ENCODE measurements at regions not wholly inside any gene's neighbourhood (a gene's known extent, or its start where the extent isn't known, plus 50 kb on each side); places are given as distances from the start of the nearest gene placed in this dataset.

DNA sequence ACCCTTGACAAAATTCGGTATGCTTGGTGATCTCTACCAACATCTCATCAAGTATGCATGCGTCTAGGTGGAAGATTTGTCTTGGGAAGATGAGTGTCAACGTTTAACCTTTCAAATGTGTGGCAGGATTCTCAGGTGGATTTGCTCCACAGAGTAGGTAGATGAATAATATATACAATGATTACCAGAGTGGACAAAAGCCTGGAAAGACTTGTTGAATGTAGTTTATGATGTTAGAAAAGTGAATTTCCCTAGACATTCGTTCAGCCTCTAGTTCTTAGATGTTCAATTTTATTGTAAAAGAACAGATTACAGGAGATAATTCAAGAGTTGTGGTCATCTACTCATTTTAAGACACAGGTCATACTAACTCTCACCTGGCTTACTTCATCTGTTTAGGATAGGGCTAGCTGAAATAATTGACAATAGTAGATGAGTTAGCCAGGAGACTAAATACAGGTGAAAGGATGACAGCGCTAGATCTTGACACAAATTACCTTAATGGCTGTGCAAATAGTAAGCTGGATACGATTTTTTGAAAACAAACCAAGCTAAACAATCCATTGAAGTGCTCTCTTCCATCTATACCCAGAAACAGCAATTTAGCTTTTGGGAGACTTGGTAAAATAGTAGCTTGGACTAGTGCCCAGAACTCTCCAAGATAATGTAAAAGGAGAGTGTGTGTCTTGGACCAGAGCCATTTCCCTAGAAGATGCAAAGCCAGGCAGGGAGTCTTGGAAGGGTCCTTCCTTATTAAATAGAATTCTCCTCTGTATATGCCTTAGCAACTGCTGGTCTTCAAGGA, 168.0 kb downstream of the DACT1 start:
- Histone ChIP-seq H3K4me3 (no peak overlapping the region), H3K27ac (no peak overlapping the region)

DNA sequence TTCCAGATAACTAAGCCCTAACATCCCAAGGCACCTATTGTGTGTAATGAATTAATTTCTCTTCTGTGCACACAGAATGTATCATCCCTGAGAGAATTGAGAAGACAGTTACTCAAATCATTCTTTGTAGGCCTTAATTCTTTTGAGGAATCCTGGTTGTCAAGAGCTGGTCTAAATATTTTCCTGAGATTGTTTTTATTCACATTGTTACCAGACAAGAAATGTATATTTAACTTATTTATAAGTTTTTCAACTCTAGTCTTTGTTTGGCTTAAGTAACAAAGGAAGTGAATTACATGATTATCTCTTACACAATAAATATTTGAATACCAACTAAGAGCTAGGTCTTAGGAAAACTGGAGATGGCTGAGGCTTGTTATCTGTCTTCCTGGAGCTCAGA, 169.4 kb downstream of the DACT1 start:
- no peak overlapping the region for H3K27ac ChIP-seq
- H3K4me3 ChIP-seq, result no peak overlapping the region

DNA sequence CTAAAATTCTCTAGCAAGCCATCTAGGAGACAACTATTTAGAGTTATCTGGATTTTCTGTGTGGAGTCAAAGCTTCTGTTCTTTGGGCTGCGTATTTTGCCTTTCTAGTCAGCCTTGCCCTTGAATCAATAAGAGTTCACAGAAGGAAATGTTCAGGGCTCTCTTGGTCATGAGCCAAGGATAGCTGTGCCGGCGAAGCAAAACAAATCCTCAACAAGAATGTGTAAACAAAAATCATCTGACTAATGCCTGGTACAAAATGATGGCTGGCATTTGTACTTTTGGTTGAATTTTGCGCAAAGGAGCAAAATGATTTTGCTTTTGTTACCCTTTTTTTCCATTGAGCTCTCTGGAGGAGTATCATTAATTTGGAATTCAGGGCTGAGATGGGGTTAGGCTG, 171.1 kb downstream of the DACT1 start:
- Histone ChIP-seq H3K27ac (no peak overlapping the region), H3K4me3 (no peak overlapping the region)

DNA sequence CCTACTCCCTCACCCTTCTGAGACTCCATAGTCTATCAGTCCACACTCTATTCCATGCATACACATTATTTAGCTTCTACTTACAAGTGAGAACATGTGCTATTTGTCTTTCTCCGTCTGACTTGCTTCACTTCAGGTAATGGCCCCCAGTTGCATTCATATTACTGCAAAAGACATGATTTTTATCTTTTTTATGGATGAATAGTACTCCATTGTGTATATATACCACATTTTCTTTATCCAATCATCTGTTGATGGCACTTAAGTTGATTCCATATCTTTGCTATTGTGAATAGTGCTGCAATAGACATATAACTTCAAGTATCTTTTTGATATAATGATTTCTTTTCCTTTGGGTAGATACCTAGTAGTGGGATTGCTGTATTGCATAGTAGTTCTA, 171.8 kb downstream of the DACT1 start:
- H3K4me3 ChIP-seq, result no peak overlapping the region
- H3K27ac ChIP-seq, result no peak overlapping the region

DNA sequence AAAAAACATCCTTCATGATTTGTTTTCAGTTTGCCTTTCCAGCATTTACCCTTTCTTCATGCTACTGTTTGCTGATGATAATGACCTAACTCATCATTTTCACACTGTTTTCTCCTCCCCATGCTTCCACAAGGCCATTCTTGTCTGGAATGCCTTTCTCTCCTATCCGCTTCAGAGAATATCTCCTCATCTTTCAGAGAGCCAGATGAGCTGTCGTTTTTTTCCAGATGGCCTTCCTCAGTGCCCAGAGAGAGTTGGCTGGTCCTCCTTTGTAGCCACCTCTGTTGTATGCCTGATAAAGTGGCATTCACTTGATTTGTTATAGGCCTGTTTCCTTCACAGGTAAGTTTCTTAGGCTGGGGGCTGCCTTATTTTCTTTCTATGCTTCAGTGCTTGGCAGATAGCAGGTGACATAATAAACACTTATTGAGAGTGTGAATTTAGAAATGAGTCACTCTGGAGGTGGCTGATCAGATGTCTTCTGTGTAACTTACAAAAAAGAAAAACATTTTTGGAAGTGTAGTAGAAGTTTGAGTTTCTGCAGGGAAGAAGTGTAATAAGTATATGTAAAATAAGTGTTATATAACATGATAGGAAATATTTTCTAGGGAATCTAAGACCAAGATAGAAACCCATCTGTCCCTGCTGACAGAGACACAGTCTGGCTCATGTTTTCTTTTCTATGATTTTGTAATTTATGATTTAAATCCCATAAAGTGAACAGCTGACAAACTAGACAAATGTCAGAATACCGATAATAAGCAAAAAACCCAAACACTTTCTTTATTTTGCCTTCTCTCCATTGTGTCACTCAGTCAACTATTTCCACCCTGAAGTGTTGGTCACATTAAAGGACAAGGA, 174.5 kb downstream of the DACT1 start:
- no peak overlapping the region for H3K27ac ChIP-seq

DNA sequence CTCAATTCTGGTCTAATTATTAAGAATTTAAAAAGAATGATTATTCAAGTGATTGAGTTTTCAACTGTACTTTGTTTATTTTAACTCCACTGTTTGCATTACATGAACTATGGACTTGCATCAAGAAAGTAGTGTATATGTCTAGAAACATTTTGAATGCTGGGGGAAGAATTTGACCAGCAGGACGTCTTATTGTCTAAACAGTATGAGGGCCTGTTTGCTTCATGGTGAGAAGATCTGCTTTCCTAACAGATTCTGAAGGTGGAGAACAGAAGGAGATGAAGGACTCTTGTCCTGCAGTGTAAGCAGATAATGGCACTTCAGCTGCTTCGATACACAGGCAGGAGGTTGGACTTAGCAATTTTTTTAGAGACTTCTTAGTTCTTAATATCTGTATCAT, 176.0 kb downstream of the DACT1 start:
- H3K27ac ChIP-seq, result peak overlapping the region in 1 of 21 experiments; percentile 25
- H3K4me3 ChIP-seq, result no peak overlapping the region

More for the DNA sequence above, 174.5 kb downstream of the DACT1 start:
- H3K4me3 ChIP-seq, result no peak overlapping the region

DNA sequence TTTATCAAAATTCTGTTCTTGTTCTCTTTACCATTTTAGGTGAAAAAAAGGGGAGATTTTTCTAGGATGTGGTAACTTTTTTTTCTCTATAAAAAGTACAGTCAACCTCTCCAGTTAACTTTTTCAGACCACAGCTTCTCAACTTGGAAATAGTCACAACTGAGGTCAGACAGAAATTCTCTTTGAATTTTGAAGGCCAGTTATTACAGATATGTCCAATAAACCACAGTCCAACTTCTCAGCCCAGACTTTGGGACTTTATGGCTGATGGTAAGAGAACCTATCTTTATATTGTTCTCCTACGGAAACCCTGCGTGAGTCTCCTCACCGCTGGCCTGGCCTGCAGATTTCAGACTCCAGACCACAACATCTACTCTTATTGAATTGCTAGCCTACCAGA, 176.7 kb downstream of the DACT1 start:
- no peak overlapping the region for H3K27ac ChIP-seq
- no peak overlapping the region for H3K4me3 ChIP-seq

DNA sequence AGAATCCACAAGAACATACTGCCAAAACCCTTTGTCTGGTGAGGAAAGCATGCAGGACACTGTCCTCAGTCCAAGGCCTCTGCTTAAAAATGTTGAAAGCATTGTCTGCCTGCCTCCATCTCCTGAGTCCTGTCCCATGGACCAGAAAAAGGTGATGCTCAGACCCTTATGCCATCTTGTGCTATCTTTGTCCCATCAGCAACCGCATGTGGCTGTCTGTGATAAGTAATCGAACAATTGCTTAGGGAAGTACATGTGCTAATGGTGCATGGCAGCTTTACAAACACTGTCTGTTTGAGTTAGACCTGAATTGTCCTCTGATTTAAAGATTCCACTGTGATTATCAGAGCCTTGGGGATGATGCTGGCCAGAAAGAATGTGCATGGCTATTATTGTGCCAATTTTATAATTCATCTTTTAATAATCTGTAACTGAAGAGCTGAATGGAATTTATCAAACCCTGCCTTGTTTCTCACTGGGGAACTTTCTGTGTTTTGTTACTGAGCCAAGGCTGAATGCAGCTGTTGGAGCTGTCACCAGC, 177.5 kb downstream of the DACT1 start:
- Histone ChIP-seq H3K4me3 (no peak overlapping the region), H3K27ac (peak overlapping the region in 4 of 21 experiments; percentile 31 to 63 (median 40))

DNA sequence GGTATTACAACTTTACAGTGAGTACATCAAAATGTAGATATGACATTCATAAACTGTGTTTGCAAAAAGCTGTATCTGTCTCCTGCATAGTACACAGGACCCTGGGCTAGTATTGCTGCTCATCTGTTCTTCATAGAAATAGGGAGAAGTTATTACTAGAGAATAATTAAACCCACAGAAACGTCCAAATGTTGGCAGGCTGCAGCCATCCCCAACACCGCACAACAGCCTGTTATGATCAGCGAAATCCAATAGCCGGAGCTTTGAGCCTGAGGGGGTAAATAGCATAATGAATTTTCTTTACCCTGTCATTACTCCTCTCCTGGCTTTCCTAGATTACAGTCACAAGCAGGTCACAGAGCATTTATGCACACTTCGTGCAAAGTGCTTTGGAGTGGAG, 178.0 kb downstream of the DACT1 start:
- Histone ChIP-seq H3K27ac (no peak overlapping the region), H3K4me3 (no peak overlapping the region)

DNA sequence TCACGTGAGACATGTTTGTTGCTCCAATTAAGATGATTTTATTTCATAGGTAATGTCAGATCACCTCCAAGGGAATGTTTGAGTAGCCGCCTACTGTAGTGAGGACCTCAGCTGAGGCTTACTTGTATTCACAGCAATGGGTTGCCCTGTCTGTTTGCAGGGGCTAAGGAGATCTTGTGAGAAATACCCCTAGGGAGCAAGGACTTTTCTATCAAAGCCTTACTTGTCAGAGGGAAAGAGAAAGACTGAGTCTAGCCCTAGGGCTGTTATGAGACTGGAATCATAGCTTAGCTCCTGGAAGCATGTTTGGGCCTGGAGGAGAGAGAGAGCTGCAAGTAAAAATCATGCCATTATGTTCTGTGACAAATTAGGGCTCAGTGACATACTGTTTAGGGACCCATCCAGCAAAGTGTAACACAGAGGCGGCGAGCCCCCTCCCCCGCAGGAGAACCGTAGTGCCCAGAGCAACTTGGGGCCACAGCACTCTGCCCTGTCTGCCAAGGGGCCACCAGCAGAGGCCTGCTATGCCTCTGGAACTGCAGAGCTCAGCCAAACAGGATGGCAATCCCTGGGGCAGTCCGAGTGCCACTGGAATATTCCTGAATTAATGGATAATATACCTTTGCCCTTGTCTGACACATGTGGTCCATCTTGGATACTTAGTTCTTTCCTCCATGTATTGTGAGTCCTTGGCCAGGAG, 178.8 kb downstream of the DACT1 start:
- Histone ChIP-seq H3K27ac (peak overlapping the region in 1 of 21 experiments; percentile 35), H3K4me3 (no peak overlapping the region)

DNA sequence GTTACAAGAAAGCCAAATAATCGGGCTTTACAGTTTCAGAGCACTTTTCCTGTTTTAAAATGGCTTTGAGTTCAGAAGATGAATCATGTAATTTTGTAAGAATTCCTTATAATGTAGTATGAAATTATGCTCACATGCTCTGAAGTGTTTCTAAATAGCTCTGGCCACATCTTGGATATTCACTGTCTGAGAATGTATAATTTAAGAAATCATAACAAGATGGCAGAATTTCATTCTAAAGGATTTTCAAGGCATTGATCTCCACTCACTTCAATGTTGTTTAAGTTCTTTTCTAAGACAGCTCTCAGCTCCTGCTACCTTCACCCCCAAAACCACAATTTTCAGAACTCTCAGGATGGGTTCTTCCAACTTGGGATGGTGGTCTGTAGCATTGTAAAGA, 180.1 kb downstream of the DACT1 start:
- H3K27ac ChIP-seq, result peak overlapping the region in 6 of 21 experiments; percentile 0 to 61 (median 38)
- H3K4me3 ChIP-seq, result no peak overlapping the region

DNA sequence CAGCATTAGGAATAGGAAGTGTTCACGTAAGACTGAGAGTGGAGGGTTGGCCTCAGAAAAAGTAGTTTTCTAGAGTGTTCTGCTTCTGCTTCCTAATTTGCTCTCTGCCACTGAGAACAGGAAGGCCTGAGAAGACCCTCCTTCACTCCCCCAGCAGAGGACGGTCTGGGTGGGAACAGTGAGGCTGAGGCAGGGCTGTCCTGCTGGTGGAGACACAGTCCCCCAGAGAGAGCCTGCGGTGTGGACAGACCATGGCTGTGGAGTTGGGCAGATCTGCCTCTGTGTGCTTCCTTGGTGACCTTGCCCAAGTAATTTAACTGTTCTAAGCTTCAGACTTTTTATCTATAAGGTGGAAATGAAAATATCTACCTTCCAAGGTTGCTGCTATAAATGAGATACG, 182.3 kb downstream of the DACT1 start:
- Histone ChIP-seq H3K27ac (no peak overlapping the region), H3K4me3 (no peak overlapping the region)

DNA sequence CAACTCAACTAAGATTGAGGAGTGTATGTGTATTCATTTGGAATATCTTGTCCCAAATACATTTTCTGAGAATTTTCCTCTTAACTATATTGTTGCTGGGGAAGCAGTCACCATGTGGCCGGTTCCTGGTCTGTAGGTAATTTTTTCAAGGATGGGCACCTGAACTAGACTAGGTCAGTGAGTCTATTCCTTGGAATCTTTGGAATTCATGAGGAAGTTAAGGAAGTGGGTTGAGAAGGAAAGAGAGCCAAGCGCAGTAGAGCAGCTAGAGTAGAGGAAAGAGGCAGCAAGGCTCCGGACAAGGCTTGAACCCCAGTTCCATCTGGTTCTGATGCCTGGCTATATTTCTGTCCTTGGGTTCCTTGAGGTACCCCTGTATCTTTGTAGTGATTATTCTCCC, 183.7 kb downstream of the DACT1 start:
- Histone ChIP-seq H3K4me3 (no peak overlapping the region), H3K27ac (no peak overlapping the region)

DNA sequence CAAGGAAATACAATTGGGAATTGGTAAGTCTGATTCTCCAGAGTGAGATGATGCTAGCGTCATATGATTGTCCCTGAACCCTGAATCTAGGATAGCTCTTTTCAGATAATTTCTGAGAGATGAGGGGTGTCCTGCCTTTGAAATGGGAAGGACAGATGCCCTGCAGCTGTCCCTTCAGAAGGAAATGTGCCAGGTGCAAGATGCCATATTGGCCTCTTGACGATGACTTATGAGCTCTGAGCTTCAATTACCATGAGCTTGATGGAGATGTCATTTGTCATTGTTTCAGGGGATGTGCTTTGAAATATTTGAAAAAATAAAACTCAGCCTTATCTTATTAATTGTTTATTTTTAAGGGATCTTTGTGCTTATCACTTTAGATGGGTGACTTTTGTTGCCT, 185.1 kb downstream of the DACT1 start:
- Histone ChIP-seq H3K27ac (no peak overlapping the region), H3K4me3 (no peak overlapping the region)

DNA sequence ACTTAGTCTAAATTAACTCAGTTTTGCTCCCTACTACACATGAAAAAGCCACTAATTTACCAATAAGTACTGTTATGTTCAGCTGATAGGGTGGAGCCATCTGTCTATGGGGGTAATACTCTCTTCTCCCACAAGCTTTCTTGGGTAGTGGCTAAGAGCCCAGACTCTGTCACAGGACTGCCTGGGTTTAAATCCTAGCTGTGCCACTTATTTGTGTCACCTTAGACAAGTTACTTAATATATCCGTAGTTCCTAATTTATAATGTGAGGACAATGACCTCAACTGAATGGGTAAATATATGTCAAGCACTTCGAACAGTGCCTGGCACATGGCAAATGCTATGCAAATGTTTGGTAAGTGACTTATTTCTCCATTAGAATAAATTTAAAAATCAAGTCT, 185.6 kb downstream of the DACT1 start:
- Histone ChIP-seq H3K27ac (no peak overlapping the region), H3K4me3 (no peak overlapping the region)

DNA sequence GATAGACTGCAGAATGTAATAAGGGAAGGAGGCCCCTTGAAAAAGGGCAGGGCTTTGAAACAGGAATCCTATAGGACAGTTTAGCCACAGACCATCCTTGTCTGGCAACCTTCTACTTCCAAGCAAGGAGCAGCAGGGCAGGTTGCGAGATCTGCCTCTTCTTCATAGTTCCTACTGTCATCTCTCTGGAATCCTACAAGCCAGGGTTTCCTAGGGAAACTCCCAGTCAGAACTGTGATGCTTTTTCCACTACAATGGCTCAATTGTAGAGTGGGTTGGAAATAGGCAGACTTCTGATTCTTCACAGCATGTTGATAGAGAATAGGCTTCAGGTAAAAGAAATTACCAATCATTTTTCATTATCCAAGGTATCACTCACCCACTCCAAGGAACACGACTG, 186.3 kb downstream of the DACT1 start:
- Histone ChIP-seq H3K27ac (no peak overlapping the region), H3K4me3 (no peak overlapping the region)

DNA sequence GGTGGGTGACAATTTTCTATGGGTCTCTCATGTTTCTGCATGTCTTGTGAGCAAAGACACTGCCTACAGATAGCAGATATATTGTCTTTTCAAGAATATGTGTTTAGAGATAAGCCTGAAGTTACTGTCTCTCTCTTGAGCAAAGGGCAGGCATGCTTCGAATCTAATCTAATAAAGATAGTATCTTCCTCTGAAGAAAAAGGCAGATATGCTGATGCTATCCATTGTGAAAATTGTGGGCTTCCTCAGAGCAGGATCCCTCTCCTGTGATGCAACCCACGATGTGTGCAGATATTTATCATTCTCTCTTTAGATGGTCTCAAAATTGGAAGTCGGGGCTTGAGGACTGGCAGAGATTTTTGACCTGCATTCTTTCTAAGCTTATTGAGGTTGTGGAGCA, 187.0 kb downstream of the DACT1 start:
- no peak overlapping the region for H3K4me3 ChIP-seq
- H3K27ac ChIP-seq, result no peak overlapping the region

DNA sequence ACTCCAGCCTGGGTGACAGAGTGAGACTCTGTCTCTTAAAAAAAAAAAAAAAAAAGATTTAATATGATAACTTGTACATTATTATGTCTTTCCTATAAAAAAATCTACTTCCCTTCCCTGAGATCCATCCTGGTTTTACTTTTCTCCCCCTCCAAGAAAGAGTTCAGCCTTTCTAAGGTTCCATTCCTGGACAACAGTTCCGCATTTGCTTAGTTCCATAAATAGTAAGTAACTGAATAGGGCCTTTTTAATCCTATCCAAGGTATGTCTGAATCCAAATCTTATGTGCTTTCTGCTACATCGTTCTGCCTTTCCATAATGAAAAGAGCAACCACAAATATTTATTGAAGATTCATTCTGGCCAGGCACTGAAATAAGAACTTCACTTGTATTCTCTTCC, 187.8 kb downstream of the DACT1 start:
- H3K4me3 ChIP-seq, result no peak overlapping the region
- H3K27ac ChIP-seq, result no peak overlapping the region

DNA sequence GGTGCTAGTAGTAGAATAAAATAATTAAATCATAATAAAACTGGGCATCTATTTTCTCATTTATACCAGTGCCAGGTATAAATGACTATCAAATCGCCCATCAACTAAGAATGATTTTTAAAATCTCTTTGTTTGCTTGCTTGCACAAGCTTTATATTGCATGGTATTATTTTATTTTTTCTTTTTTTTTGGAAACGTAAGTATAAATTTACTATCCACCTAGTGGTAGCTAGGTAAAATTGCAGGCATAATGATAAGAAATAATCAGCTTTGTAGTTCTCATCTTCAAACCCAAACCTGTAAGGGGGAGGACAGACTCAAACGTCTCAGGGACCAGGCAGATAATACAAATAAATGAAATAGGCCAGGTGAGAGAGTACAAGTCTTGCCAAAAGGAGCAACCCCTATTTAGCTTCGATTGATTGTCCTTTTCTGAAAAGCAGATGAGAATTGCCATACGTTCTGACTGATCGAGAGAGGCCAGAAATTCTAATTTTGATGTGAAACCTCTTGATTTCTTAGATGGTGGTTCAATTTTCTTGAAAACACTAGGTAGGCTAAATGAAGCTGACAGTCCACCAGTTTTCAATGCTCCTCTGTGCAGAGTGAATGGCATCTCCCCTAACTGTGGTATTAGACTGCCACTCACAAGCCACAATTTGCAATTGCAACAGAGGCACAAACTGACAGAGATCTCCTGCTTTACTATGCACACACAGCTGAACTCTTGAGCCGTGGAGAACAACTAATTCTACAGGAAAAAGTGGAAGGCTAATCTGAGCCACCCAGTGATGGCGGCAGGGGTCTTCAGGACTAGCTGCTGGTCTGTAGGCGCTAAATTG, 189.3 kb downstream of the DACT1 start:
- Histone ChIP-seq H3K27ac (no peak overlapping the region), H3K4me3 (no peak overlapping the region)
